Mesodermal cell (in vitro differentiated cells): ENCODE measurements at regions not wholly inside any gene's neighbourhood (a gene's known extent, or its start where the extent isn't known, plus 50 kb on each side); places are given as distances from the start of the nearest gene placed in this dataset.

Experiments
- H3K27ac ChIP-seq: 2 replicates; pipeline ENCODE4 v1.7.0; 2013; ENCODE audit warnings: mild to moderate bottlenecking, low read depth, low read length, moderate library complexity; ENCODE audit not compliant: severe bottlenecking
- H3K36me3 ChIP-seq: 2 replicates; pipeline ENCODE4 v1.7.1; 2013; ENCODE audit warnings: mild to moderate bottlenecking, low read length, moderate library complexity; ENCODE audit not compliant: control insufficient read depth, insufficient read depth
- H3K4me1 ChIP-seq: one replicate; pipeline ENCODE4 v1.7.1; 2013; ENCODE audit warnings: mild to moderate bottlenecking, low read length; ENCODE audit not compliant: insufficient read depth, control insufficient read depth, poor library complexity, severe bottlenecking
- H3K4me3 ChIP-seq: 2 replicates; pipeline ENCODE4 v1.7.0; 2013; ENCODE audit warnings: low read length, control low read depth, mild to moderate bottlenecking; ENCODE audit not compliant: insufficient read depth, poor library complexity, severe bottlenecking; ENCODE audit errors: extremely low read depth
- H3K9me3 ChIP-seq: 2 replicates; pipeline ENCODE4 v1.7.1; 2013; ENCODE audit warnings: mild to moderate bottlenecking, low read length, moderate library complexity; ENCODE audit not compliant: control insufficient read depth
- WGBS, 2 experiments: methylation state at CpG; one replicate each; pipeline ENCODE4 v1.1.5; 2013; ENCODE audit warnings: missing lambda C conversion rate in 2 of 2; ENCODE audit not compliant: insufficient coverage in 2 of 2; 5-methylcytosine and 5-hydroxymethylcytosine counted together

DNA sequence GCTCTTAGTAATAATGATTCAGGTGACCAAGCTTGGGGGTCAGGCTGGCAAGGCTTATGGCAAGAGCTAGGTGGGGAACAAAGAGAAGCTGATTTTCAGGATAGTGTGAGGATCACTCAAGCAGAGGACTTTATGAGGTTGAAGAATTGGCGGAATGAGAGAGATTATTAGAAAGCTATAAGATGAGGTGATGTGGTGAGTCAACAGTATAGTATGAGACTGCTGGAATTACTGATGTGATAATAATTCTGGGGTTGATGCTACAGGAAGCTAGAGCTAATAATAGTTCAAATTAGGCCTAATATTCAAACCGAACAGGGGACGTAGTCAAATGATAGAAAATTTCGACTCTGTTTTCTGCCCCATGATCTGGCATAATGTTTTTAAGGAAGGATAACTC is 2115.3 kb upstream of the PIK3C3 start:
- H3K4me3 ChIP-seq = no peak overlapping the region
- no peaks in the 10 kb centered on the region for H3K36me3 ChIP-seq
- peaks cover 10% of the 10 kb centered on the region for H3K4me1 ChIP-seq
- H3K9me3 ChIP-seq = no peaks in the 10 kb centered on the region
- no peak overlapping the region for H3K27ac ChIP-seq
- 100% methylated on average over 1 to 3 of the region's 4 CpGs for WGBS, 2 experiments

DNA sequence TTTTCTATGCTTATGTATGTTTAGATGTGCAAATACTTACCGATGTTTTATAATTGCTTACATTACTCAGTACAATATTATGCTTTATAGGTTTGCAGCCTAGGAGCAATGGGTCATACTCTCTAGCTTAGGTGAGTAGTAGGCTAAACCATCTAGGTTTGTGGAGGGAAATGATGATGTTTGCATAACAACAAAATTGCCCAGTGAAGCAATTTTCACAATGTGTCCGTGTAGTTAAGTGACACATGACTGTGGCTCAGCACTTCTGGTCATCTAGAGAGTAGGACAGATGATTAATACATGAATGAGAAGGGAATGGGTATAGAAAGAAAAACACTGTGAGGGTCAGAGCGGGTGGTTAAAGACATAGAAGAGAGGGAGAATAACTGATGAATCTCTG is 2116.2 kb upstream of the PIK3C3 start:
- H3K9me3 ChIP-seq = no peaks in the 10 kb centered on the region
- H3K36me3 ChIP-seq = no peaks in the 10 kb centered on the region
- H3K4me3 ChIP-seq = no peak overlapping the region
- peaks cover 10% of the 10 kb centered on the region for H3K4me1 ChIP-seq
- WGBS, 2 experiments = 86 to 94% methylated on average over 2 of the region's 3 CpGs
- no peak overlapping the region for H3K27ac ChIP-seq

DNA sequence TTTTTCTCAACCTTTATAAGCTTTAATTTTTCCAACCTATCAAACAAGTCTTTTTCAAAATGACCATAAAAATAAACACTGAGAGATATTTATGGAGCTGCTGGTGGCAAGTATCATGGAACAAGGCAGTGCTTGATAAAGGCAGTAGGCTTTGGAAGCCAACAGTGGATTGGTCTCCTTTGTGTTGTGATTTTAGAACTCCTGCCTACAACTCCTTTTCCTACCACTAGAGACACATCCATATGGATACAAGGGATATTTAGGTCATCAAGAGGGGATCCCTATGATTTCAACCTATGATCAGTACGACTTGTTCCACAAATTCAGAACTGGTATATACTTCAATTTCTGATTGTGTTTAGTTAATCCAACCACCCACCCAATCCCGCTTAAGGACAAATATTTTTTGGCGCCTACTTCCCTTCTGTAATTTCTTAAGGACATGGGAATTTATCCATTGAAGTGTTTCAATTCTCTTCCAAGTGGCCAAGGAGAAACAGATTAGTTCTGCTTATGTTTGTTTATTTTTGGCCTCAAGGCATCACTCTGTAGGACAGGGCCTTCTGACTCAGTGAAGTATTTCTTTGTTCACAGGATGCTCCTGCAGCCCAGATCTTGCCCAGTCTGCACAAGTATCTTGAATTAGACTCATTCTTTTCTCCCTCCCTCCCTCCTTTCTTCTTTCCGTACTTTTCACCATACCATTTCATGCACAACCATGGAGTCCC is 2119.6 kb upstream of the PIK3C3 start:
- Histone ChIP-seq H3K9me3 (no peaks in the 10 kb centered on the region), H3K27ac (peak overlapping the region; percentile 26), H3K4me3 (no peak overlapping the region), H3K36me3 (no peaks in the 10 kb centered on the region), H3K4me1 (peaks cover 6% of the 10 kb centered on the region)
- 78 to 100% methylated on average over 1 of the region's 4 CpGs for WGBS, 2 experiments

DNA sequence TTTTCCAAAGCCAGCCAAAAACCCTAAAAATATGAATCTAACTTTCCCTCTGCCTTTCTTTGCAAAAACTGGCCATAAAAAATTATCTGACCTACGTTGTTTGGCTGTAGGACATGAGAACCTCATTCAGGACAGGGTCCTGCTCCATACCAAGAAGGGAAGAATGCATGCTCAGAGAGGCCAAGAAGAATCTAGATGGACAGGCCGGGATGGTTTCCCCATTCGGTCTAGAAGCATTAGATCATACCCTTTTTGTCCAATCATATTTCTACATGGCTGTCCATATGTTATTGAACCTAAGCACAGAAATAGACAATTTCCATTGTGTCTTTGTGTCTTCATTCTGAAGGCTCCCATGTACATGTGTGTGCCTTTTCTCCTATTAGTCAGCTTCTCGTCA is 2120.4 kb upstream of the PIK3C3 start:
- 93 to 100% methylated on average over 2 to 3 of the region's 4 CpGs for WGBS, 2 experiments
- Histone ChIP-seq H3K36me3 (no peaks in the 10 kb centered on the region), H3K4me3 (no peak overlapping the region), H3K27ac (no peak overlapping the region), H3K9me3 (no peaks in the 10 kb centered on the region), H3K4me1 (peaks cover 6% of the 10 kb centered on the region)

DNA sequence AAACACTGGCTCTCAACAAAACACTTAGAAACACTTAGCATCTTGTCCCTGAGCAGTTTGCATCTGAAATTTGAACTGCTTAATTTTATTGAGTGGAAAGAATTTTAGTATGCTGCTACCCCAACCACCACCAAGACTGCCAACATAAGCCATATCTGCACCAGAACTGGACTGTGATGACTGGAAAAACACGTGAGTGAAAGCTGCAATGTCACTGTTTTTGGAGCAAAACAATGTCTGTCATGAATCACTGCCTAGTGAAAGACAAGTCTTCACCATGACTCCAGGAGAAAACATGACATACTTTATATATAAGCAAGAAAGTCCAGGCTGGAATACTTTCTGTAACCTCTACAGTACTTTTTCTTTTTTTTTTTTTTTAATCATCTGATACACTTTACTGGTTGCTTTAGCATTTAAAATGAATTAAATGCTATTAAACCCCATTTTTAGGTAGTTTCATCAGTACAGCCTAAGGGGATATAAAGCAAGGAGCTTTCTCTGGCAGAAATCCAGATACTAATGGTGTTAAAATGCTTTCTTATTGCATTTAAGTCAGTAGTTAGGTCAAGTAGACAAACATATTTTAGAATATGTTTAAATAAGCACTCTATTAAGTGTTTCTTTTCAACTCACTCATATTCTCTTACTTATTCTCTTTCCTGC is 2129.4 kb upstream of the PIK3C3 start:
- H3K9me3 ChIP-seq = no peaks in the 10 kb centered on the region
- H3K36me3 ChIP-seq = no peaks in the 10 kb centered on the region
- H3K27ac ChIP-seq = no peak overlapping the region
- H3K4me3 ChIP-seq = no peak overlapping the region
- H3K4me1 ChIP-seq = no peaks in the 10 kb centered on the region
- no CpG with 5 or more reads among the region's 1 CpG for WGBS, 2 experiments

DNA sequence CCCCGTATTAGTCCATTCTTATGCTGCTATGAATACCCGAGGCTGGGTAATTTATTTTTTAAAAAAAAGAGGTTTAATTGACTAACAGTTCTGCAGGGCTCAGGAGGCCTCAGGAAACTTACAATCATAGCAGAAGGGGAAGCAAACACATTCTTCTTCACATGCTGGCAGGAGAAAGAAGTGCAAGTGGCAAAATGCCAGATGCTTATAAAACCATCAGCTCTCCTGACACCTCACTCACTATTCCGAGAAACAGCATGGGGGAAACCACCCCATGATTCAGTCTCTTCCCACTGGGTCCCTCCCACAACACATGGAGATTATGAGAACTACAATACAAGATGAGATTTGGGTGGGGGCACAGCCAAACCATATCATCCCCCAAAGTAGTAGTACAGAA is 2148.5 kb upstream of the PIK3C3 start:
- H3K27ac ChIP-seq = no peak overlapping the region
- WGBS, 2 experiments = 100% methylated on average over 1 of the region's 3 CpGs; no CpG with 5 or more reads in 1 of the 2 experiments
- H3K36me3 ChIP-seq = no peaks in the 10 kb centered on the region
- H3K4me3 ChIP-seq = no peak overlapping the region
- H3K4me1 ChIP-seq = no peaks in the 10 kb centered on the region
- H3K9me3 ChIP-seq = peaks cover 19% of the 10 kb centered on the region

DNA sequence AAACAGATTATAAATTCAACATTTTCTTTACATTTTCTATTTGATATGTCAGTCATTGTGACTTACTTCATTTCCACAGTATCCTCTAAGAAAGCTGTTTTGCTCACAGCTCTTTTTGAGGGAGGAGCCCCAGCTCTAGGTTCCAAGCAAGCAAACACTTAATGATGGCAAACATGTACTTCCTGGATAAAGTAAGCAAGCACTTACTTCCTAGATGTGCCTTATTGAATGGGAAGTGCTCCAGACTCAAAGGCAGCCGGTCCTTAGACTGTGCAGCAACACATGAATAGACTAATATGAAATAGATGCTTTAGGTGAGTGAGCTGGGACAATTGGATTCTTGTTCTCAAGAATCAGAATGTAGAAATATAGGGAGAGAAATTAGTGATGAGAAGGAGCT is 2149.8 kb upstream of the PIK3C3 start:
- Histone ChIP-seq H3K4me3 (no peak overlapping the region), H3K9me3 (peaks cover 20% of the 10 kb centered on the region), H3K4me1 (no peaks in the 10 kb centered on the region), H3K36me3 (no peaks in the 10 kb centered on the region), H3K27ac (no peak overlapping the region)
- 100% methylated on average over 1 of the region's 1 CpG; no CpG with 5 or more reads in 1 of the 2 experiments for WGBS, 2 experiments

DNA sequence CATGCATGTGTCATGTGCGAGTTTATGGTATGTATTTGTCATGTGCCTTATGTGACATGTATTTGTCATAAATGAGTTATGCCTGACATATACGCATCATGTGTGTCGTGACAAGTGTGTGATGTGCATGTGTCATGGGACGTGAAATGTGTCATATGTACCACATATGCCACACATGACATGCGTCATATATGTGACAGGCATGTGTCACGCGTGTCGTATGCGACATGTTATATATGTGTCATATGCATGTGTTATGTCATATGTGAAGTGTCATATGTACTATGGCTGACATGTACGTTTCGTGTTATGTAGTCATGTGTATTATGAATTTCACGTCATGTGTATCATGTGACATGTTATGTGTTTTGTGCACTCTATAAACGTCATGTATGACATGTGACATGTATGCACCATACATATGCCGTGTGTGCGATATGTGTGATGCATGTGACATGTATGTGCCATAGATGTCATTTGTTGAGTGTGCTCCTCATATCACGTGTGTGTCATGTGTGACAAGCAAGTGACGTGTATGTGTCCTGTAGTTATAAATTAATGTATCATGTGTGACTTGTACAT is 2152.3 kb upstream of the PIK3C3 start:
- 92% methylated on average over 8 to 15 of the region's 17 CpGs for WGBS, 2 experiments
- H3K4me3 ChIP-seq = no peak overlapping the region
- H3K27ac ChIP-seq = no peak overlapping the region

DNA sequence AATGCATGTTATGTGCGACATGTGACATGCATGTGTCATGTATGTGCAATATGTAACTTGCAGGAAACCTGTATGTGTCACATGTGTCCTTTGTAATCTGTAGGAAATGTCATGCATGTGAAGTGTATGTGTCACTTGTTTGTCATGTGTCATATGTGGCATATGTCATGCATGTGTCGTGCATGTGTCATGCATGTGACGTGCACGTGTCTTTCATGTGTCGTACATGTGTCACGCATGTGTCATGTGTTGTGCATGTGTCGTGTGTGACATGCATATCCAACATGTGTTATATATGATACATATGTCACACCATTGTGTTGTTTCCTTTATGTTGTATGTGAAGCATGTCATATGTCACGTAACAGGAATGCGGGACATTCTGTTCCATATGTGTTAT is 2153.2 kb upstream of the PIK3C3 start:
- Histone ChIP-seq H3K27ac (no peak overlapping the region), H3K4me3 (no peak overlapping the region)
- WGBS, 2 experiments = 92 to 98% methylated on average over 6 to 7 of the region's 9 CpGs

More for the DNA sequence above, 2152.3 kb upstream of the PIK3C3 start:
- peaks cover 20% of the 10 kb centered on the region for H3K9me3 ChIP-seq
- H3K4me1 ChIP-seq = no peaks in the 10 kb centered on the region
- no peaks in the 10 kb centered on the region for H3K36me3 ChIP-seq

DNA sequence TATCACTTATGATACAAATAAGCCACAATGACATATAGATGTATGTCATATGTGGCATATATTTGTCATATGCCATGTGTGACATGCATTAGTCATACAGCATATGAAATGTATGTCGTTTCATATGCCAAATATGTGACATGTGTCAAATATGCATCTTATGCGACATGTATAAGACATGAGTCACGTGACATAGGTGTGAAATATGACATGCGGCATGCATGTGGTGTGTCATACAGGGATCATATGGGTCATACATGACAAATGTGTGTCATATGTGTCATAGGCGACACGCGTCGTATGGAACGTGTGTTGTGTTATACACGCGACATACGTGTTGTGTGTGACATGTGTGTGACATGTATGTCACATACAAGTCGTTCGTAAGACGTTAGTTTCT is 2154.0 kb upstream of the PIK3C3 start:
- peaks cover 20% of the 10 kb centered on the region for H3K9me3 ChIP-seq
- WGBS, 2 experiments = 92 to 94% methylated on average over 15 of the region's 15 CpGs
- no peak overlapping the region for H3K4me3 ChIP-seq
- no peak overlapping the region for H3K27ac ChIP-seq
- H3K4me1 ChIP-seq = no peaks in the 10 kb centered on the region
- no peaks in the 10 kb centered on the region for H3K36me3 ChIP-seq

More for the DNA sequence above, 2153.2 kb upstream of the PIK3C3 start:
- Histone ChIP-seq H3K4me1 (no peaks in the 10 kb centered on the region), H3K36me3 (no peaks in the 10 kb centered on the region), H3K9me3 (peaks cover 20% of the 10 kb centered on the region)

DNA sequence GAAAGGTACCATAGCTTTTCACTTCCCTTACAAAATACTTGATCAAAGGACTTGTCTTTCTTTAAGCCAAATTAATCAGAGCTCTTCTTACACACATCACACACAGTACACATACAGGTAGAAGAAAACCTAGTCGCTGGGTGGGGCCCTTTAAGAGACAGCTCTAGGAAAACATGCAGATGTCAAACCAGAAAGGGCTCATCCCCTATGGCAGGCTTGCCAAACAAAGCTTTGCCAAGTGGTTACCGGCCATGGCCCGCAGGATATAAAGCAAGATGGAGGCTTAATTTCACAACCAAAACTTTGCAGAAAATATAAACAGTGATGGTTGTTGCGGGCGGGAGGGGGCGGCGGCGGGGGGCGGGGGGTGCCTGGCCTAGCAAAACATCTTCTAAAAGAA is 2156.0 kb upstream of the PIK3C3 start:
- no peaks in the 10 kb centered on the region for H3K4me1 ChIP-seq
- H3K9me3 ChIP-seq = peaks cover 20% of the 10 kb centered on the region
- no peaks in the 10 kb centered on the region for H3K36me3 ChIP-seq
- peak overlapping the region; percentile 11 for H3K4me3 ChIP-seq
- no peak overlapping the region for H3K27ac ChIP-seq
- 60 to 75% methylated on average over 1 of the region's 9 CpGs for WGBS, 2 experiments
